ENCODE measurements at regions not wholly inside any gene's neighbourhood (a gene's known extent, or its start where the extent isn't known, plus 50 kb on each side); places are given as distances from the start of the nearest gene placed in this dataset.

- DNase-seq, result no peak
Measured at GRCh38 chr22:49091451-49091850, 736.2 kb downstream of the BRD1 start.

- DNase-seq, result no peak
Measured at GRCh38 chr22:49090853-49091135, 736.9 kb downstream of the BRD1 start.

- no peak for DNase-seq
Measured at GRCh38 chr22:49090061-49090852, 737.4 kb downstream of the BRD1 start.

DNA sequence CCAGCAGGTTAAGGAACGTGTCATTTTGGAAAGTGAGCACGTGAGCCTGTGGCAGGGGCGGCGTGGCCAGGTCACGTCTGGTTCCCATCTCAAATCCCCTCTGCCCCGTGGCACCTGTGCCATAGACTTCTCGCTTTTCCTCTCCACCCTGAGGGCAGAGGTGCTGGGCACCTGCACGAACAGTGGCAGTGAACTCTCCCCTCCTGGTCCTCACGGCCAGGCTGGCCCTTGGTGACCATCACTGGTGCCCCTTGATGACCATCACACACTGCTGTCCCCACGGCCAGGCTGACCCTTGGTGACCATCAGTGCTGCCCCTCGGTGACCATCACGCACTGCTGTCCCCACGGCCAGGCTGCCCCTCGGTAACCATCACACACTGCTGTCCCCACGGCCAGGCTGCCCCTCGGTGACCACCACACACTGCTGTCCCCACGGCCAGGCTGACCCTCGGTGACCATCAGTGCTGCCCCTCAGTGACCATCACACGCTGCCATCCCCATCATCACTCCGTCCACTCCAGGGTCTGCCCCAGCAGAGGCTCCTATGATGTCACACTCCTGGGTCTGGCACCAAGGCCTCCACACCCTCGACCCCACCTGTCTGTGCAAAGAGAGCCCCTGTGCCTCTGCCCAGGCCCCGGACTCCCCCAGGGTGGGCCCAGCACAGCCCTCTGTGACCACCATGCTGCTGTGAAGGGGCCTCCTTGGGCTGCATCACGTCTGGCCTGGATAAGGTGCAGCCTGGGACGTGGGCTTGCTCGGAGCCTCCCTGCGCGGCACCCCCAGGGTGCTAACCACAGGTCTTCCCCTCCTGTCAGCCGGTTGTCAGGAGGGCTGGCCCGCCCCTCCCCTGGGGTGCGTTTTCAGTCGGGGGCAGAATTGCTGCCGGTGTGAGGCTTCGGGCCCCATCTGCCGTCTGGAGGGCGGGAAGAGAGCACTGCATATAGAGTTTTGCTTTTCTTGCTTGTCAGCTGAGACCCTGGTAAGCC lies 738.6 kb downstream of the BRD1 start:
- no peak for DNase-seq

GRCh38 chr22:49087716-49088601 lies 739.7 kb downstream of the BRD1 start:
- no peak for DNase-seq

DNA sequence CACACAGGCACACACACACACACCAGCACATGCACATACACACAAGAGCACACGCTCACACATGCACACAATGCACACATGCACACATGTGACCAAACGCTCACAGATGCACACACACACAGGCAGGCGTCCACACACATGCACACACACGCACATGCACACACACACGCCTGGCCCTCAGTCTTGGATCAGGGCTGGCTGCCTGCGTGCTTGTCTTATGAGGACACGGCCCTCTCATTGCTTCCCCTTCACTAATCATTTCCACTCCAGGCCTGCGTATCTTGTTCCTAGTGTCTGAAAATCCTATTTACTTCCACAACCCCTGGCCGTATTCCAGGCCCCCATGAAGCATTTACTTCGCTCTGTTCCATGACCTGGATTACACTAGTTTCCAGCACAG lies 740.5 kb downstream of the BRD1 start:
- no peak for DNase-seq

DNA sequence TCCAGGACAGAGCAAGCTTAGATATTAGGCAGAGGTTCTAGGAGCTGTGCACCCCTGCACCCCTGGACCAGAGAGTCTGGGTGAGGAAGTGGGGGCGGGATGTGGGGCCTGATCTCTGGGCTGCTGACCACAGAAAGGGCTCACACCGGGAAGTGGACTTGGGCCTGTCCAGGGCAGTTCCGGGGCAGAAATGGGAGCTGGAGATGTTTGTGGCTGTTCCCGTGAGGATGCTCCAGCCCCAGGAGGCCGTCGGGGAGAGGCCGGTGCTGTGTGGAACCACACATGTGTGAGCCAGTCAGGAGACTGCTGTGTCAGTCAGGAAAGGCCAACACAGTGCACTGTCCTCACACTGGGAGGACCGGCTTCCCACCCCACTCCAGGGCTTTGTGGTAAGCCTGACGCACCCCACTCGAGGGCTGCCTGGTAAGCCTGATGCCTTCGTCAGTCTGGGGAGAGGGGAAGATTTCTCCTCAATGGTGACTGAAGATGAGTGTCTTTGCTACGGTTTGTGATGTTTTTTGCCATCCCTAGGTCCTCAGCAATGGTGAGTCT lies 741.0 kb downstream of the BRD1 start:
- DNase-seq, result no peak

GRCh38 chr22:49086181-49086580 lies 741.5 kb downstream of the BRD1 start:
- no peak for DNase-seq

DNA sequence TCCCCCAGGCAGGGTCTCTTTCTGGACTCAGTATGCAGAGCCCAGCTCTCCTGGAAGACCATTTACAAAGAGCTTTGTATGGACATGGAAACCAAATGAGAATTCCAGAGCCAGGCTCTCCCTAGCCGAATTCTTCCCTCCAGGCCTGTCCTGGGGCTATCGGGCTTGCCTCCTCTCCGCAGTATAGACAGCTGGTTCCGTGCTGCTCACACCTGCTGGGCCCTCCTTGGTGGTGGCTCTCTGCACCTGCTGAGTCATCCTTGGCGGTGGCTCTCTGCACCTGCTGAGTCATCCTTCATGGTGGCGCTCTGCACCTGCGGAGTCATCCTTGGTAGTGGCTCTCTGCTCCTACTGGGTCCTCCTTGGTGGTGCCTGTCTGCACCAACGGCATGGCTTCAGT lies 743.5 kb downstream of the BRD1 start:
- no peak for DNase-seq

GRCh38 chr22:49083607-49084006 lies 744.1 kb downstream of the BRD1 start:
- DNase-seq, result no peak

DNA sequence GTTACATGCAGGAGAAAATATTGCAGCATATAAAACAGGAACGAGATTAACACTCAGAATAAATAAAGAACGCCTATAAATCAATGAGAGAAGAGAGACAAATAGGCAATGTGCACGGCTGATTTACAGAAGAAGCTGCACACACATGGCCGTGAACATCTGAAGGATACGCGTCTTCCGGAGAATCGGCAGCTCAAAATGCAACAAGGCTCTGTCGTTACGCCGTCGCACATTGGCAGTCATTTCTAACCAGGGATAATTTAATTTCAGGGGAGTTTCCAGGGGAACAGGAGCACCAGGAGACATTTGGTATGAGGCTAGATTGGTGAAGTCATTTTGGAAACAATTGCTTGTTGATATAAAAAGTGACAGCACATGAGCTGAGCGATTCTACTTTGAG lies 745.2 kb downstream of the BRD1 start:
- DNase-seq, result no peak

- DNase-seq, result no peak
Measured at GRCh38 chr22:49081926-49082325, 745.7 kb downstream of the BRD1 start.

DNA sequence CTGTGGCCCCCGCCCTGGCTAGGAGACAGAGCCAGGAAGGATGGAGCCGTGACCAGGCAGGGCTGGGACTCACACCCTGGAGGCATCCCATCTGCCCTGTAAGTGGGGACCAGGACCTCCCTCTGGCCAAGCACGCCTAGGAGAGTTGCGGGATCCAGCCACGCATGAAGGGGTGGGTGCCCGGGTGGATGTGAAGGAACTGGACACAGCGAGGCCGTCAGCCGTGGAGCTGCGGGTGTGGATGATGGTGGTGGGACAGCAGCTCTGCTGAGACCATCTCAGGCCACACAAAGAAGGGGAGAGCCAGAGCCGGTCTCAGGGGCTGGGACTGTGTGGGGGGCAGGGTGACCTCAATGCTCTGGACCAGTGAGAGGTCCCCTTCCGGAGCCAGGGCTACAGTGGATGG lies 746.4 kb downstream of the BRD1 start:
- DNase-seq, result no peak

GRCh38 chr22:49080631-49081030 lies 747.0 kb downstream of the BRD1 start:
- DNase-seq, result no peak

DNA sequence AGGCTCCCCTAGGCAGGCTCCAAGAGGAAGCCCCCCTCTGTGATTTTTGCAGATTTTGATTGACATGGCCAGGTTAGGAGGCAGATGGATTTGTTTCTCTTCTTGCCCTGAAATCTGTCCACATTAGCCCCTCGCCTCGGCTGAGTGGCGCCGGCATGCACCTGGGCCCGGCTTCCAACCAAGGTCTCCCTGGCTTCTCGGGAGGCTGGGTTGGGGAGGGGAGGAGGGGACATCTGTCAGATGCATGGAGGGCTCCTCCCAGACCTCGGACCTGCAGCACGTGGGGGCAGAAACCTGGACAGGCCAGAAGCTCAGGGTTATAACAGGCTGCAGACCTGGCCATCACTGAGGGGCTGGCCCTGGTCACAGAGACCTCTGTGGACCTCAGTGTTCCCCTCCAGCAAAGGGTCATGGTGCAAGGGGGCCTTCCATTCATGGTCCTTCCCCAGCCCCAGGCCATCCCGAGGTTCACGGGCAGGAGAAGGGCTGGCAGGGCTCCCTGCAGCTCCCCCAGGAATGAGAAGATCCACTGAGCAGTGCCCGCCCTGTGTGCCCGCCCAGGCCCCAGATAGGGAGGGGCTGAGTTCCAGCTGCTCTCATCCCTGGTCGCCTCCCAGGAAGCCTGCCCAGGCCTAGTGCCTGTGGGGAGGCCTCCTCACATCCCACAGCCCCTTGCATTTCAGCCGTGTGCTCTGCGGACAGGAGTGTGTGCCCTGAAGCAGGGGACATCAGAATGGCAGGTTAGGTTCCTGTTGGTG lies 747.8 kb downstream of the BRD1 start:
- no peak for DNase-seq

DNA sequence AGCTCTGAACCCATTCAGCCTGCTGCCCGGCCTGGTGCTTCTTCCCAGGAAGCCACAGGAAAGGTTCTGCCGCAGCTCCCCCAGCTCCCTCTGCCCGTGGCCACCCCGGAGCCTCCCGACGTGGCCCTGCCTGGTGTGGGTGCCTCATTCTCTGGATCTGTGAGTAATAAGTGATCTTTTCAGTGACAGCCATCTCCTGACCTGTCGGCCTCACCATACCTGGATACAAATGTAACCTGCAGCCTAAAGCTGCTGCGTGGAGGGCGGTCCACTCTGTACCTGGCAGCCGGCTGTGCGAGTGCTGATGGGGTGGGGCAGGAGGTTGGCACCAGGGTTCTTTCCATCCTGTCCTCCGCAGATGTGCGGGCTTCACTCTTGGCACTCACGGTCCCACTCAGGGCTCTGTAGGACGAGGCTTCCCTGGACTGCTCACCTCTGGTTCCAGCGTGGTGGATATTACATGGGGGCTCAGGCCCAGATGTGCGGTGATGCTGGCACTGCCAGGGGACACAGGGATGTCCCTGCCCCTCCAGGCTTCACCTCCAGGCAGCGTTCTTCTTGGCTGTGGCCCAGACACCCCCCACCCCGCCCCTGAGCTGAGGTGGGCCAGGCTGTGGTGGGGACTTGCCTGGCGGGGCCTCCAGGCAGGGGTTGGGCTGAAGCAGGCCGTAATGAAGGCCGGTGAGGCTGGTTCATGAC lies 748.5 kb downstream of the BRD1 start:
- no peak for DNase-seq

- DNase-seq, result no peak
Measured at GRCh38 chr22:49078076-49078710, 749.5 kb downstream of the BRD1 start.

DNA sequence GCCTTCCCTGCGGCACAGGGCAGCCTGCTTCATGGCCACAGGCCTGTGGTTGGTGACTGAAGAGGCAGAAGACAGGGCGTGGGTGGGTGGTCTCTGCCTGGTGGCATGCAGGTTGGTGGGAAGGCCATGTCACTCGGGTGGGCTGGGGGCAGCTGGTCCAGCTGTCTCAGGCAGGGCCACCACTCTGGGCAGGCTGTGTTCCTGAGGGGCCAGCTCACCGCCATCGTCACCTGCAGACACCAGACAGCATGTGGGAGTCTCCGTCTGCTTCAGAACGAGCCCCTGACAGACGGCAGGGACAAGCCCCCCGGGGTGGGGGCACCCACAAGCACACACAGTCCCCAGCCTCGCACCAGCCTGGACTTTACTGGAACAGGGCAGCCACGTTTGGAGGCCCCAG lies 750.1 kb downstream of the BRD1 start:
- DNase-seq, result no peak

DNA sequence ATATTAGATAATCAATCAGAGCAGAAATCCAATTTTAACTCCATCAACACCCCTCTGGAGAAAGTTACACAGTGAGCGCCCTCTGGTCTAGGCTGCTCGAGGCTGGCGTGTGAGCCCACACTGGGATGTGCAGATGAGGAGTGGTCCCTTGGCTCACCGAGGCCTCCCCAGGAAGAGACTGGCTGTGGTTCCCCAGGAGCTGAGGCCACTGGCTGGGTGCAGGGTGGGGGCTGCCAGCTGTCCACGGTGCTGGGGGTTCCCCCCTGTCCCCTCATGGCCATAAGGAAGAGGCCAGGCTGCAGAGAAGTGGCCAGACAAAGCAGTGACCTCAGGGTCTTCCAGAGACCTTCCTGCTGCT lies 750.7 kb downstream of the BRD1 start:
- no peak for DNase-seq

- DNase-seq, result no peak
Measured at GRCh38 chr22:49076300-49077035, 751.2 kb downstream of the BRD1 start.
